ENCODE measurements at regions not wholly inside any gene's neighbourhood (a gene's known extent, or its start where the extent isn't known, plus 50 kb on each side); places are given as distances from the start of the nearest gene placed in this dataset.
"Not testable (repeated sequence)": the region's sequence is repeated elsewhere in the genome, so short reads cannot be mapped to it uniquely, and the experiment has no call there.

- DNase-seq (ENCODE audit: low spot score): no peak
These were observed 50.3 kb upstream of the CABCOCO1 start for GRCh38 chr10:61612450-61612849.

DNA sequence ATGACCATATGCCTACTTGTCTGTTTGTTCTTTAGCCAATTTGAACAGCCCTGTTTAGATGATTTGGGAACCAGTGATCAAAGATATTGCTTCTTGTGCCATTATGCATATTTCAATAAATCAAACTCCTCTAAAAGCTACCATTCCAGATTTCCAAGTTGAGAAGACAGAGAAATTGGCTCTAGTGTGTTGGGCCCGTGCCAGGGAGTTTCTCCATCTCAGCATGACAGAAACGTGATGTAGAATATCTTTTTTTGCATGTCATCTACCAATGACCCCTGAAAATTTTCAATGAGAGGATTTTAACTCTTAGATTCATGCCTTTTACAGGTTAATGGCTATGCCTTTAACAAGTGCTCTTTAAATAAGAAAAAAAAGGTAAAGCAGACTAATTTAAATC lies 50.7 kb upstream of the CABCOCO1 start:
- no peak for DNase-seq (ENCODE audit: low spot score)

DNA sequence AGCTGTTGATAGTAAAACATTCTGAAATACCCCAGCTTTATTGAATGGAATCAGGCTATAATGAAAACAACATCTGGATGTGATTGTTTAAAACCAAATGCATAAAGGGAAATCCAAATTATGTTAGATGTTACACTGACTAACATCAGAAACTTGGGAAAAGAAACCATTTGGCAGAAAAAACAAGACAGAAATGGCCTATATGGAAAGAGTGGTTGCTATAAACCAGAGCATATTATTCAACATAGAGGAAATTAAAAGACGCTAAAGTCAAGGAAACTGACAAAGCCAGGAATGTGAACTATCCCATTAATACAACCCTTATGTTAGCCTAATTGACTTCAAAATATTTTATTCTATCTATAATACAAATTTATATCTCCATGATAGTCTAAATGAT lies 53.0 kb upstream of the CABCOCO1 start:
- no peak for DNase-seq (ENCODE audit: low spot score)

DNA sequence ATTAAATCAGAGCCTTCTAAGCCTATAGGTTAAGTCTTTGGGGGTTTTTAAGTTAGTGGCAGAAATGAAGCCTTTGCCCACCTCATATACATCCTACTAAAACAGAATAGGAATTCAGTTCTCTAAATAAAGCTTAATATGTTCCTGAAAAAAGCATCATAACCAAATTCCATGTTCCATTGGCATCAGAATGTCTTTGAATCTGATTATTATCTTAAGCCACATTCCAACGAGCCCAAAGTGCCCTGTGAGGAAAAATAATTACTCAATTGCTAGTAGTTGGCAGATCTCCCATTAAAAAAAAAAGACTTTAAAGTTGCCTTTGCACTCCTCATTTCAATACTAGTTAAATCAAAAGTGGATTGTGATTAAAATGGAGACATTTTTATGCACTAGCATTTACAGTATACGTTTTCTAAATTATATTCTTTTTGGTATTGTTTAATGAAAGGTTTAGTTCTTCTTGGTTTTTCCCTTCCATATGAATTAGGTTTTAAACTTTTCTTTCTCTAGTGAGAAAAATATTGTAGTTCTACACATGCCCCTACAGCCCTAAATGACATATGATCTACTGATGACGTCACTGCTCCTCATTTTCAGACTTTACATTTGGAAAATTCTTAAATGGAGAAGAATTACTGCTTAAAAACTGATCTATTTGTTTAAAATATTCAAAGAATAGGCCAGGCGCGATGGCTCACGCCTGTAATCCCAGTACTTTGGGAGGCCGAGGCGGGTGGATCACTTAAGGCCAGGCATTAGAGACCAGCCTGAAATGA lies 54.3 kb upstream of the CABCOCO1 start:
- DNase-seq (ENCODE audit: low spot score): no peak

DNA sequence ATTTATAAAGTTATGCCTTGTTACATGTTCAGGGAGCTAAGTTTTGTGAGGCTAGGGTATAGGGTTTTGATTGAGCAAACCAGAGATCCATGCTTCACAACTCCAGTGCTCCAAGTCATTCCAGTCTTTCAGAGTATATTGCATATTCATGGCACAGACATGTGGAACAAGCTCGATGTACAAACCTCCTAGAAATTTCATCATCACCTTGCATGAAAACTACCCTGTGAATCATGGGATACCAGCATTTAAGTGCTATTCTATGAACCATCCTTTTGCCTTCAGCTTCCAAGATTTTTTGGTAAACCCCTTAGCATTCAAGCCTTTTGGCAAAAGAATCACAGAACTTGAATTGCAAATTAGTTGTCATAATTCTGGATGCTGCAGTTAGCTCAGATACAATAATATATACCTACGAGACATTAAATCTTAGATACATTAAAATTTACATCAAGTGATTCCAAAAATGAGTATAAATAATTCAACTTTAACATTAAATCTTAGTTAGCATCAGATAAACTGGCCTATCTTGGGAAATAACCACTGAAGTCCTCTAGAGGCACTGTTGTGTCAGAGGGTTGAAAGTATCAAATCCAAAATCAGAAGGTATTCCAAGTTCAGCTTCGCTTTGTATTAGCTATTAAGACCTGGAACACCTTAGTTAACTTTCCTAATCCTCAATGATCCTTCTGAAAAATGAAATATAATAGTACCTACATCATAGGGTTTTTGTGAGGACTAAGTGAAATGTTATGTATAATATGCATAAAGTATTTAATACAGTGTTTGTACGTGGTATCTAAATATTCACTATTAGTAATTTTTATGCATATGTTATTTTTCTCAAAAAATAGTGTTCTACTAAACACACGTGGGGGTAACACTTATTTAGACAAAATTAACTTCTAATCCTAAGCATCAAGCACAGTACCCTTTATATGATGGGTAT lies 55.5 kb upstream of the CABCOCO1 start:
- no peak for DNase-seq (ENCODE audit: low spot score)

- no peak for DNase-seq (ENCODE audit: low spot score)
These were observed 57.5 kb upstream of the CABCOCO1 start for GRCh38 chr10:61605221-61605620.

GRCh38 chr10:61600399-61600798 lies 62.3 kb upstream of the CABCOCO1 start:
- no peak for DNase-seq (ENCODE audit: low spot score)

GRCh38 chr10:61594430-61594829 lies 68.3 kb upstream of the CABCOCO1 start:
- no peak for DNase-seq (ENCODE audit: low spot score)

DNA sequence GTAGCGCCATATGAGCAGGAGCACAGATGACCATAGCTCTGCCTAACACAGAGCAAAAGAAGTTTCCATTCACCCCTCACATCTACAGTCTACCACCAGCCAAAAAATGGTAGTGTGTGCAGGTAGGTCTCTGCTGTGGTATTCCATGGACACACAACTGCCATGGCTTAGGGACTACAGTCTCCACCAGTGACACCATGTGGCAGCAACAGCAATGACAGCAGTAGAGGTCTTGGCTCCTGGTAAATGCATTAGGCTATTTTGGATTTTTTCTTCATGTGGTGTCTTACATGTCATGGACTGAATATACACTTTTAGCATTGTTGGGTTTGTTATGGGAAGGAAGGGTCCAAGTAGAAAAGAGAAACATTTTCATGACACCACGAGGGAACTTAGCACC lies 70.1 kb upstream of the CABCOCO1 start:
- DNase-seq (ENCODE audit: low spot score): peak; percentile 2

DNA sequence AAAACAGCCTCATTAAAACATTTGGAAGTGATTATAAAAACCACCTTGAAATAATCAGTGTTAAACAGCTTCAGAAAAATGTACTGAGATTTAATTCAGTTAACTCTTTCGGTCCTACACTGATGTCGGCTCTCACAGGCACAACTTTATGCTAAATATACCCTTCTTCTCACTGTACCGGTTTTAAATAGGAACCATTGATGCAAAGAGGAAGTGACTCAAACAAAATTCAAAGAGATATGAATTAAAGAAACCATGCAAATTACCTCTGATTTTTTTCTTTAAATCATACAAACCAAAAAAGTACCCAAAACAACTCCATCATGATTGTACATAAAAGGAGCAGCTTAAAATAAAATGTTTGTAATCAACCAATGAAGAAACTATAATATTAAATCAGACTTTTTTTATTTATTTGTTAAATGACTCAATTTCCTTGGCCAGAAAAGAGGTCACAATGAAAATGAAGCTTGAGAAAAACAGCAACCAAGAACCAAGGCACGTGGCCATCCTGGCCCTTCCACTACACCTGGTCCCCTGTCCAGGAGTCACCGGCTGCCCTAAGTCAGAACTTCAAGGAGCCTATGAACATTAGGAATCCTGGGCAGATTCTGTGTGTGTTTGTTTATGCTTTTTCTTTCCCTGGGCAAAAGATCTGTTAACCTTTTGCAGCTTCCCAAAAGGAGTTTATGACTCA lies 73.0 kb upstream of the CABCOCO1 start:
- DNase-seq (ENCODE audit: low spot score): no peak

DNA sequence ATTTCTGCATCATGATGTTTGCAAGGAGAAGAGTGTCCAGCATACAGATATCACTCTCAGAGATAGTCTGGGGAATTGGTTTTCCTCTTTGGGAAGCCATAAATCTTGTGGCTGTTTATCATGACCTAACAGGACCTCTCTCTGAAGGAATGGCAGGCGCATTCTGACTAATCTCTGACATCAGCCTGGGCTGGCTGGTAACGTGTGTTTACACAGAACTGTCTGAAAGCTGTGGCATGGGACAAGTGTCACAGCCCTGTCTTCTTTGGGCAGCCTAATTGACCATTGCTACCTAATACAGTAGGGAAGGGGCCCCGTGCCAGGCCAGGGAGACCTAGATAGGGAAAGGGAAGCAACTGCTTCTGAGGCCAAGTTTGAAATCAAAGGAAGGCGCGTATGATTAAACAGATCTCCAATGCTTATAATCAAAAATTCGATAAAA lies 73.9 kb upstream of the CABCOCO1 start:
- DNase-seq (ENCODE audit: low spot score): no peak

DNA sequence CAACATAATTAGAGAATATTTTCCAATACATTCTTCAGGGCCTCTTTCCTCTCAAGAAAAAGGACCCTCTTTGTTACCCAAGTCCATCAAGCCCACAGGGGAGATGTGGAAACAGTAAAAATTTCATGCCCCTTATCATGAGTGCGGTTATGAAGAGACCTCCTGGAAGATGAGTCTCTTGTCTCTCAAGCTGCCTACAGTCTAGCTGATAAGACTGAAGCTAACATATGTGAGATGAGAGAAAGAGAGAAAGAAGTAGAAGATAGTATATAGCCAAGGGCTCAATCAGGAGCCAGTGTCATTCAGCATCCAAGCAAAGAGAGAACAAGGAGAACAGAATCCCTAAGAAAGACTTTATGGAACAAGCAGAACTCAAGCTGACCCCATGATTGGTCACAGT lies 75.9 kb upstream of the CABCOCO1 start:
- DNase-seq (ENCODE audit: low spot score): no peak

GRCh38 chr10:61580608-61581007 lies 82.1 kb upstream of the CABCOCO1 start:
- DNase-seq (ENCODE audit: low spot score): no peak

GRCh38 chr10:61570204-61570603 lies 92.5 kb upstream of the CABCOCO1 start:
- DNase-seq (ENCODE audit: low spot score): not testable (repeated sequence)

DNA sequence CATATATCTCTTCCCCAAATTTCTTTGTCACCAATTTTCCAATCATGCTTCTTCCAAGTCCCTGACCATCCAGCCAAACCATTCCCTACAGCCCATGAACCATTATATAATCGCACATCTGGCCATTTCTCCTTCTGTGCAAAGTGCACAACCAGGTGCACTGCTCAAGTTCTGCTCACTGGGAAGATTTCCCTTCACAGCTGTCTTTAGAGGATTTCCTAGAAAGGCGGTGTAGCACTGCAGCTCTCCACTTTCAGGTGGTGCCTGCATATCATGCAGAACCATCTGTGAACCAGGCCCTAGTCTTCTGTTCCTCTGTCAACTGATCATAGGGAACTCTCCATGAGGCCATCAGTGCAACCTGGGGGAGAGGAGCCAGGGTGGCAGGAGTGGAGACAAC lies 95.0 kb upstream of the CABCOCO1 start:
- no peak for DNase-seq (ENCODE audit: low spot score)

DNA sequence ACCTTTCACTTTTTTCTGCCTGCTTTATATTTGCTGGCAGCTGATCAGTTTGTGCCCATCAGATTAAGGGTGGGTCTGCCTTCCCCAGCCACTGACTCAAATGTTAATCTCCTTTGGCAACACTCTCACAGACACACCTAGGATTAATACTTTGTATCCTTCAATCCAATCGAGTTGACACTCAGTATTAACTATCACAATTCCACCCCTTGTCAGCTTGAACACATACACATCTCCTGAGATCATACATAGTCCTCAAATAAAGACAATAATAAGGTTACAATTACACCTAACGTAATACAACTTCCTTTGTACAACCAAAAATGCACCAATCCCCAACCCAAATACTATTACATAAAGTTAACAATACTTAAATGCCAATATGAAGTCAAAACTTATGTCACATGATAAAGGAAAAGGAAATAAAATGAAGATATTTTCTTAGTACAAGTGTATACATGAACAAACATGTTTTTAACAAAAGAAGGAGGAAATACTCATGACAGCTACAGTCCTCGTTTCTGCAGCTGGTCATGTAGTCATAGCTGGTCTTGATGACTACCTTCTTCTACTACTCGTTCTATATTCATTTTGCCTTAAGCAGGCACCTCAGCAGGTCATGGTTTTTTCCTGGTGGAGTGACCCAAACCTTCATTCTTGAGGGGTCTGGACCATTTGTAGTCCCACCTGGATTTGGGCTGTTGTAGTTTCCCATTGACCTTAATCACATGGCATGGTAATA lies 96.7 kb upstream of the CABCOCO1 start:
- DNase-seq (ENCODE audit: low spot score): no peak

DNA sequence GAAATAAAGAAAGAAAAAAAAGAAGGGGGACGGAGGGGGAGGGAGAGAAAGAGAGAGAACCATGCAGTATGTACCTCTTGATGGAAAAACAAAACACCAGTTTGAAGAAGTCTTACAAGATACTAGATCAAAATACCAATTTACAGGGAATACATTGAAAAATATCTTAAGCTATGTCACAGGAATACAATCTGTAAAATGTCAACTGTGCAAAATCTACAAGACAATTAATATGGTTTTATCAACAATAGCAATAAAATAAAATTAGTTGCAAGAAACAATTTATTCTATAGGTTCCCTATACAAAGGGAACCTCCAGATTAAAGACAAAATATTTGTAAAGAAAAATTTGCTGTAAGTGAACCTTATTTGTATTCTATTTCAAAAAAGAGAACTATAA lies 98.3 kb upstream of the CABCOCO1 start:
- DNase-seq (ENCODE audit: low spot score): no peak

DNA sequence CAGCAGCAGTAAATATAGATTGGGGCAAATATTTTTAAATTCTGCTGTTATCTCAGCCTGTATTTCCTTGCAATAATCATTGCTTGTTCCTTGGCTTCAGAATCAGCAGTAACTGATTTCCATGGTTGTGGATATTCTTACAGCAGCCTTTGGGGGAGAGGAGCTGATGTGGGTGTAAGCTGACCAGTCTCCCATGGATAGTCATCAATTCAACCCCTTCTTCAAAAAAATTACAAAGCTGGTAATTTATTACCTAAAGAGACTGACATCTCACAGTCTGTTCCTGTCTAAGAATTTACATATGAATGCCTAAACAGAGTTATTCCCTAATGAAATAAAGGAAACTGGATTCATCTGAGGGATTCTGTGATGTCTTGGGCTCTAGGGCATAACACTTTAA lies 103.1 kb upstream of the CABCOCO1 start:
- DNase-seq (ENCODE audit: low spot score): no peak

GRCh38 chr10:61558188-61558587 lies 104.5 kb upstream of the CABCOCO1 start:
- DNase-seq (ENCODE audit: low spot score): no peak

DNA sequence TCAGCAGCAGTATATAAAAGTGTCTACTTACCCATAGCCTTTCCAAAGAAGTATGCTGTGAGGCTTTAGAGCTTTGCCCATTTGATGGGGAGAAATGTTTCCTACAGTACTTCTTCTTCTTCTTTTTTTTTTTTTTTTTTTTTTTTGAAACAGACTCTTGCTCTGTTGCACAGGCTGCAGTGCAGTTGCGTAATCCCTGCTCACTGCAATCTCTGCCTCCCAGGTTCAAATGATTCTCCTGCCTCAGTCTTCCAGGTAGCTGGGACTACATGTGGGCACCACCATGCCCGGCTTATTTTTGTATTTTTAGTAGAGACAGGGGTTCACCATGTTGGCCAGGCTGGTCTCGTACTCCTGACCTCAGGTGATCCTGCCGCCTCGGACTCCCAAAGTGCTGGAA lies 101.7 kb upstream of the TMEM26 start:
- no peak for DNase-seq (ENCODE audit: low spot score)

- DNase-seq (ENCODE audit: low spot score): no peak
These were observed 96.7 kb upstream of the TMEM26 start for GRCh38 chr10:61549861-61550260.

DNA sequence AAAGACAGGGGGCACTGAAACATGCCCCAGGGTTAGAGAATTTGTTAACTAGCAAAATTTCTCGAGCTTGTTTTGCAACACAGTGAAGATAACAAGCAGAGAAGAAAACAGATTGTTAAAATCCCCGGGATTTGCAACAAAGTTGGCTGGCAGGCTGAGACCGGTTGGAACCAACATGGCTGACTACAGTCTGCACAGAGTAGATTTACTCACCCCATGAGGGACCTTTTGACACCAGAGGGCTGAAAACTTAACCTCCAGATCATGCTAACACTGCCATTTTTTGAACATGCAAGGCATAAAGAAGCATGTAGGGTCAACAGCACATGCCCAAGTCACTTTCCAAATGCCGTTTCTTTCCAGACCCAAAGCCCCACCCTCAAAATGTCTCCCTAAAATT lies 95.2 kb upstream of the TMEM26 start:
- no peak for DNase-seq (ENCODE audit: low spot score)
